Activated T-helper 9 cell treated with anti-CD3 and anti-CD28 coated beads, Interleukin-2, amount 50 U/mL, for 16 hours (primary cell): ENCODE measurements at regions not wholly inside any gene's neighbourhood (a gene's known extent, or its start where the extent isn't known, plus 50 kb on each side); places are given as distances from the start of the nearest gene placed in this dataset.

Source experiments
- DNase-seq: peaks from one replicate; pipeline ENCODE4 v3.0.0-alpha.2; 2020; ENCODE audit warnings: low read depth

DNA sequence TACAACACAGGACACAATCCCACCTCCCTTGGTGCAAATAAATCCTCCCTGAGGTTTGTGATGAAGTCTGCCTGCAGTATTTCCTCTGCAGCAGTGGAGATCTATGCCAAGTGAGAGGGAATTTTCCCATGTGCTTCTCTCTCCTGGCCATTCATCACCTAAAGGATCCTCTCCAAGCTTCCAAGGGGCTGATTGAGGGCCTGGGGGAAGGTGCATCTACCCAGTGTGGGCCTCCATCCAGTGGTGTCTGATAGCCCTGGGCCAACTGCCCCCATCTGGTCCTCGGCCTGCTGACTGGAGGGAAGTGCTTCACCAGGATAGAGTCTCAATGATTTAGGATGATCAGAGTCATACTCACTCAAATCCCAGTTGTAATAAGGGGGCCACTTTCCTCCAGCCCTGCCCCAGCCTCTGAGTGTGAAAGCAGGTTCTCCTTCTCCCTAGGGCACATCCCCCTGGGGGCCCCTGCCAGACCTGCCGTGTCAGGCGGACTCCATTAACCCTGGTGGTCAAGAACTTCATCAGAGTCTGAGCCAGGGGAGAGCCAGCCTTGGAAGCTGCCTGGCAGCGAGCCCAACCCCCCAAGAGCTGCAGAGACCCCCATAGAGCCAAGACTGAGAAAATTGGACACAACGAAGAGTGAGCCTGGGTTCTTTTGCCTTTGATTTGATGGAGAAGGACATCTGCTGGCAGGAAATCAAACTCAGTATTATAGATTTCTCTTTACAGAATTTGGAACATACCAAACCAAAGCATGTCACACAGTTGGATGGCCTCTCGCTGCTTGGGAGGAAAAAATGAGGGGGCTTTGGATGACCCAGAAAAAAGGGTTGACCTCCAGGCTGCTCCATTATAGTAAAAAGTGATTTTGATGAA, 509.6 kb downstream of the CMPK2 start:
- no peak for DNase-seq

DNA sequence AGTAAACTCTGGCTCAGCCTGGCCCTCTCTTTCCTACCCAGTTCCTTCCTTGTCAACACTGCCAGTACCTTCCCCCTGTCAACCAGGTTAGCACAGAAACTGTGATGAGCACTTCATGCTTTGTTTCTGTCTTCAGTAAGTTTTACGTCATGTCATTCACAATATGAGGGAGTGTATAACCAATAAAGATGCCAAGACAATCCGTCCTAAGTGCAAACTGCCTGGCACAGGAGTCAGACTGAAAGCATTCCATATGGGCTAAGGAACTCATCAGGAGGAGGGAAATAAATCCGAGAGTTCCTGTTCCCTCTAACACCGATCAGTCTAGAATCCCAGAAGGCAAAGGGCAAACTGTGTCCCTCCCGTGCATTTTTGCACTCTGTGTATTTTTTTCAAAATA, 507.2 kb downstream of the CMPK2 start:
- DNase-seq, result no peak

DNA sequence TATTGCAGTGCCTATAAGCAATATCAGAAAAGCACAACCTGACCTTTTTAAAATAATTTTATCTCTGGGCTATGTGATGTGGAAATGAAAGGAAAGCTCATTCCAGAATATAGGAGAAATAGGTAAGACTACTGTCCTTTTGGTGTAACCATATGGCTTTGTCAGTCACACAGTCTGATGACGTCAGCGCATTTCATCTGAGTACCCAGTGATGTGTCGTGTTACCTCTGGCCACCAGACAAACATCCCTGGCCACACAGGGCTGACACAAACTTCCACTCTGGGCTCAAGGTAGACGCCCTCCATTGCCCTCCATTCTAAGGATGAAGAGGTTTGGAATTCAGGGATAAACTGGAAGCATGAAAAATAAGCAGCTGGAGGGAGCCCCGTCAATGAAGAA, 506.7 kb downstream of the CMPK2 start:
- DNase-seq, result no peak

DNA sequence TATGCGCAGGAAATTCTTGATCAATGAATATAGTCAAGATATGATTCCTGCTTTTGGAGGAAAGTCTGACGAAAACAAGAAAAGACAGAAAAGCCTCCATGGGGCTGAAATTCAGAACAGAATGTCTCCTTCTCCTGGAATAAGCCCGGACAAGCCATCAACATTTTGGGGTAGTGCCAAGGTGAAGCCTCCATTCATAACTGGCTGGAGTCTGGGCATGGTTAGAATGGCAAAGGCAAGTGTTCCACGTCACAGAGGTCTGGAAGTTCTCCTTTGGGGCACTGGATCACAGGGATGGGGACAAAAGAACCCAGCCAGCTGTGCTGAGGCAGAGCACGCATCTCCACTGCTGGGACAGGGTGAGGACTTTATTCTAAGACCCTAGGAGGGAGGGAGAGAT, 505.7 kb downstream of the CMPK2 start:
- DNase-seq, result no peak

DNA sequence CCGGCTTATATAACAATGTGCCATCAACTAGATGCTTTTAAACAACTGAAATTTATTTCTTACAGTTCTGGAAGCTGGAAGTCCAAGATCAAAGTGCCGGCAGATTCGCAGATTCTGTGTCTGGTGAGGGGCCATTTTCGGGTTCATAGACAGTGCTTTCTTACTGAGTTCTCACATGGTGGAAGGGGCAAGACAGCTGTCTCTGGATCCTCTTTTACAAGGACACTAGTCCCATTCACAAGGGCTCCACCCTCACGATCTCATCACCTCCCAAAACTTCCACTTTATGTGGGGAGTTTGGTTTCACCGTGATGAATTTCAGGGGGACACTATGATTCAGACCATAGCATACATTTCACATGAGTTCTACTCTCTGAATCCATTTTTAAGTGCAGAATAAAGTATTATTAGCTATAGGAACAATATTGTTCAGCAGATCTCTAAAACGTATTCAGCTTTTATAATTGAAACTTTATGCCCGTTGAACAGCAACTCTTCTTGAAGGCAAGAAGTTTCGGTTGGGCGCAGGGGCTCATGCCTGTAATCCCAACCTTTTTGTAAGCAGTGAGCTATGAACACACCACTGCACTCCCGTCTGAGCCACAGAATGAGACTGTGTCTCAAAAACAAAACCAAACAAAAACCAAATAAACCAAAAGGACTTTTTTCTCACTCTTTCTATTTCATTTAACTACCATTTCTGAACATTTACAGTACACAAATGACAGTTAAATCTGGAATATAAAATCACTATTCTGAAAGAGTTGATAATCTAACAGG, 502.8 kb downstream of the CMPK2 start:
- DNase-seq, result no peak

DNA sequence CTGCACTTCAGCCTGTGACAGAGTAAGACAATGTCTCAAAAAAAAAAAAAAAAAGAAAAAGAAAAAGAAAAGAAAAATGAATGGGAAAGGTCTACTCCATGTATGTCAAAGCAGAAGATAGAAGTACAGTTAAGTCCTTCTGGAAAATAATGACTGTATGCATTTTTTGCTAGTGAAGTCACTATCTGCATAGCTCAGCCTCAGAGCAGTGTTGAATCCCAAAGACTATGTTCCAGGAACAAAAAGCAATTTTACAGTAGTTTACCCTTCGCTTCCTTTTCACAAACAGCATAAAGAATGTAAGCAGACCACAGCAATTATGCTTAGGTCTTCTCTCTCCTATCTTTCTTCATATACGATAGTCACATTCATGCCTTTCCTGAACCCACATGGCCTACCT, 497.4 kb downstream of the CMPK2 start:
- no peak for DNase-seq

DNA sequence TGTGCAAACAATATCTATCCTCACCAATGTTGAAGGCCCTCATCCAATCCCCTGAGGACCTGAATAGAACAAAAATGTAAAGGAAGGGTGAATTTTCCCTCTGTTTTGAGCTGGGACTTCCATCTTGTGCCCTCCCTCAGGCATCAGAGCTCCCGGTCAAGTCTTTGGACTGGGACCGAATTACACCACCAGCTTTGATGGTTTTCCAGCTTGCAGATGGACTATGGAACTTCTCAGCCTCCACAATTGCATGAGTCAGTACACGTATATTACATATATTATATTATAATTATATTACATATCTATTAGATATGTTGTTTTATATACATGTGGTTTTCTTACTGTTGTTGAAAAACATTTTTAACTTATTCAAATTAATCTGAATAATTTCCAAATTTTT, 496.4 kb downstream of the CMPK2 start:
- DNase-seq, result no peak

DNA sequence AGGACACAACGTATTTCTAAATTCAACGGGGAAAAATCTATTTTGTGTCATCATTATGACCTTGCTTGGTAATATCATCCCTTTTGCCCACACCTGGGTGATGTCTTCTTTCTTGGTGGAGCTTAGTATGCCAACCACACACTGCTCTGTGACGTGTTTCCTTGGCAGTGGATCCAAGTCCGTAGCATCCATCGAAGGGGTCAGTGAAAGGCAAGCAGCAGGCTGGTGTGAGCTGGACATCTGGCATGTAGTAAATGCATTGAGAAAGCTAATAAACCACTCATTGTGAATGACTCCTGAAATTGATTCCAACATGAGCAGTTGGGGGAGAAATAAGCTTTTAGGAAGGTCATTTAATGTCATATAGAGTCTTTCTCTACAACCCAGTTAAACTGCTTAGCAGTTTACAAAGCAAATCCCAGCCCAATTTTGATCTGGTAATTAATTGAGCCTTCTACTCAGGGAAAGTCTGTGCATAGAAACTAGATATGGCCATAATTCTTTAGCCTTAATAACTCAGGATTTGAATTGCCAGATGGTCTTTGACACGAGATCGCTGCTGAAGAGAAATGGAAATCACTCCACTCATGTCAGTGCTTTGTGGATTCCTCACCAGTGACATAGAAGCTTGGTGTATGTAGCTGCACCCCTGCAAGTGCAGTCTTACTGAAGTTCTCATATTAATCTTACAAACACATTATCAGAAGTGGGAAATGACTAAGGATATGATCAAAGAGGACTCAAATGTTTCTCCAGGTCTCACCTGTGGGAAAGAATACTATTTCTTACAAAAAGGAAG, 494.8 kb downstream of the CMPK2 start:
- DNase-seq, result no peak

DNA sequence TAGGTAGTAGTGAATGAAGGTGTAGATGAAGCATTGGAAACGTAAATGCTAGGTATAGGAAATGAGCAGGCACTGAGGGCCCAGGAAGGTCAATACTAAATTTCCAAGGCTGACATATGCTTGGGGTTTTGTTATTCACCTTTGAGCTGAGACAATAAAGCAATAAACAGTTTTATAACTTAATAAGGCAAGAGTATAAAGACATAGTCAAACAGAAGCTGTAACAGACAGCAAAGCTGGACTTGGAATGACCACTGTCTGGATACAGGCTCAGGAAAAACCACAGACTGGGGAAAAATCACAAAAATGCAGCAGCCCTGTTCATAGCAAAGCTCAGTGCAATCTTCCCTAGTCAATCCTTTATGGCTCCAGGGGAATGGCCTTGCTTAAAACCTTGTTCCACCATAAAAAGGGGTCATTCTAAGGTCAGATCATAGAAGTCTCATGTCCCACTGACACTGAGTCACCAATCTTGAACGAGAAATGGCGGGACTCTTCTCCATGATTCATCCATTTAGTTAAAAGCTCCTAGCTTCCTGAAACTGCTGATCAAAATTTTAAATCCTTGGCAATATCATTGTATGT, 493.3 kb downstream of the CMPK2 start:
- DNase-seq, result no peak

DNA sequence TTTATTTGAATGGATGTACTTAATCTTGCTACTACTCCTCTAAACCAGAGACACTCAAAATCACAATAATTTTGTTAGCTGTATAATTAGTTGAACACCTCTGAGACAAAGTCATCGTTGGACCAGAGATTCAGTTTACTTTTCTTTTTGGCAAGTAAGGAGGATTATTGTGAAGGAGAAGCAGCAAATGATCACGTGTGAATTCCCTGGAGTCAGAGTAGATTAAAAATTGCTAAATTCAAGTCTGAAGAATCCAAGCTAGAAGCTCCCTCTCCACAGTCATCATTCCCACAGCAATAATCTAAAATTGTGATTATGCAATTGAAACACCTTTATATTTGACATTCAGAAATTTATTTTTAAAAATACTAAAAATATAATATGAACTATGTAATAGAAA, 484.4 kb downstream of the CMPK2 start:
- DNase-seq, result no peak

DNA sequence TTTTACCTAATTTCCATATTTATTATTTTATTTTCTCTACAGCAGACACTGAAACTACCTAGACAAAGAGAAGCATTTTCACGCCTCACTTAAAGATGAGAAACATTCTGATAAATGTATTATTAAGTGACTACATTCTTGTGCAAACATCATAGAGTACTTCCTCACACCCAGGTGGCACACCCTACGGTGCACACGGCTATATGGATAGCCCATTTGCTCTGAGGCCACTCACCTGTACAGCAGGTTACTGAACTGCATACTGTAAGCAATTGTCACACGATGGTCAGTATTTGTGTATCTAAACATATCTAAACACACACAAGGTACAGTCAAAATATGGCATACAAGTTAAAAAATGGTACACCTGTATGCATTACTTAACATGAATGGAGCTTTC, 481.4 kb downstream of the CMPK2 start:
- DNase-seq, result no peak

DNA sequence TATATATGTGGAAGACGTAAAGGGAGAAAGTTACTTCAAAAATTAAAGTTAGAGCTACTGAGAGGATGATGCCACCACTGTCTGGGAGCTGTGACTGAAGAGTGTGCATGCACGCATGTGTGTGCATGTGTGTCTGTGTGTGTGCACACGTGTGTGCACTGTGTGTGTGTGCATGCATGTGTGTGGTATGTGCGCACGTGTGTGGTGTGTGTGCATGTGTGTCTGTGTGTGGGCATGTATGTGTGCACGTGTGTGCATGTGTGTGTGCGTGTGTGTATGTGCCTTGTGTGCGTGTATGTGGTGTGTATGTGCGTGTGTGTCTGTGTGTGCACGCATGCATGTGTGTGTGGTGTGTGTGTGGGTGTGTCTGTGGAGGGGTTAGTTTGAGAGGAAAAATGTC, 473.4 kb downstream of the CMPK2 start:
- no peak for DNase-seq

DNA sequence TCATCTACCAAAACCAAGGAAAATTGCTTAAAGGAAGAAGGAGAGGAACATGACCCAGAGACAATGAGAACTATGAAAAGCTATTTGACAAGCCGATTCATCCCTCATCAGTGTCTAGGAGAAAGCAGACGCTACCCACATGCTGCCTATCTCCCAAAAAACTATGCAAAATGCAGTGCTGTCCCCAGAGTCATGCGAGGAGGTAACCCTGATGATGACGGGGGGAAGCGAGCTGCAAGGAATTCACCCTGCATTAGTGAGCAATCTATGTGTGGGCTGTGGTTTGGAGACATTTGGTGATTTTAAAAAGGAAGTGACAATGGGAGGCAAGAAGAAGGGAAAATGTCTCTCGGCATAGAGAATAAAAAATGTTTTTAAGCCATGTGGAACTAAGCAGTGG, 472.7 kb downstream of the CMPK2 start:
- DNase-seq, result no peak

DNA sequence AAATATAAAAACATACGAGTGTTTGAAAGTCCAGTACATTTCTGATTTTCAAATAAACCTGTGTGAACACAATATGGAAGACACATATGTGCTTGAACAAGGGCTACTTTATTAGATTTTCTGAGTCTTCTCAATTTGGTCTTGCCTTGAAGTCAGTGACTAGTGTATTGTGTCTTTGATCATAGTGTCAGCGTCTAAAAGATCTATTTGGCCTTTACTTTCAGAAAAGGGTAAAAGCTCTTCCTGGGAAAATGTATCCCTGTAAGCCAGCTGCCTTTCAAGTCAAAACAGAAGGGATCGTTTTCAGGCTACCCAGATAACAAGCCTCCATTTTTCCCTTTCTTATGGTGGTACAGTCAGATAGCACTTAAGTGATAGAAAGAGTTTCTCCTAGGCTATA, 471.9 kb downstream of the CMPK2 start:
- no peak for DNase-seq

DNA sequence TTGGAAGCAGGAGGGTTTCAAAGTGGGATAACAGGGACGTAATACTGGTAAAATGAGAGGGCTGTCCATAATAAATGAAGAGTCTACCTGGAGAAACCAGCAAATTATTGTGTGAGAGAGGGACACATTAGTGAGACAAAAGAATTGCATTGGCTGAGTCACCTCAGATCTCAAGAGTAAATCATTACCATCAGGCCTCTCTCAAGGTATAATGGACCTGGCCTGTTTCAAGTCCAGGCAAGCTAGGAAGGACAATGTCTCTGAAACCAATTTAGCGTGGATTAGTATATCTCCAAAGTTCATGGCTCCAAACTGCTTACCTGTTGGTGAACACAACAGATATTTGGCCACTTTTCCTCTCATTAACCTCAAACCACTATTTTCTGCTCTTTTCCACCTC, 471.4 kb downstream of the CMPK2 start:
- DNase-seq, result no peak

DNA sequence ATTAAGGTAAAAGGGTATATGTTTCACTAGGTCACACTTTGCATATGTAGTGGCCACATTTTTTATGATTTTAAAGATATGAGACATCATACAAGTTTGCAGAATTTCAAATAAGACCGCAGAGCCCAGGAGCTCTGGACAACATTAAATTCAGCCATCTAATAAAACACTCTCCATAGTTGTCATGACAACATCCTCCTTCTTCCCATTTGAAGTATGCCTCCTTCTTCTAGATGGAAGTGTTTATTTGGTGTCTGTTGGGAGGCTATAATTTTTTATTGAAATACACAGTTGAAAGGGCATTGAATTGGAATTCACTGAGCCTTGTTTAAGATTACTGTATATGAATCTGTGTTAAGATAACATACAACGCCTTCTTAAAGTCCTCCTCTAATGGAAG, 467.3 kb downstream of the CMPK2 start:
- DNase-seq, result no peak

DNA sequence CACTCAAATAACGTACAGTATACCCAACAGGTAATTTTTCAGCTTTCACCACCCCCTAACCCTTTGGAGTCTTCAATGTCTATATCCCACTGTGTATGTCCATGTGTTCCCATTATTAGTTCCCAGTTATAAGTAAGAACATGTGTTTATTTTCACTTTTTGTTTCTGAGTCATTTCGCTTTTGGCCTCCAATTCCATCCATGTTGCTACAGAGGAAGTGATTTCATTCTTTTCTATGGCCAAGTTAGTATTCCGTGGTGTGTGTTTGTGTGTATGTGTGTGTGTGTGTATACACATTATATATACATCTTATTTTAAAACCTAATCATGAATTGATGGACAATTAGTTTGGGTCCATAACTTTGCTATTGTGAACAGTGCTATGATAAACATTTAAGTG, 464.4 kb downstream of the CMPK2 start:
- no peak for DNase-seq

DNA sequence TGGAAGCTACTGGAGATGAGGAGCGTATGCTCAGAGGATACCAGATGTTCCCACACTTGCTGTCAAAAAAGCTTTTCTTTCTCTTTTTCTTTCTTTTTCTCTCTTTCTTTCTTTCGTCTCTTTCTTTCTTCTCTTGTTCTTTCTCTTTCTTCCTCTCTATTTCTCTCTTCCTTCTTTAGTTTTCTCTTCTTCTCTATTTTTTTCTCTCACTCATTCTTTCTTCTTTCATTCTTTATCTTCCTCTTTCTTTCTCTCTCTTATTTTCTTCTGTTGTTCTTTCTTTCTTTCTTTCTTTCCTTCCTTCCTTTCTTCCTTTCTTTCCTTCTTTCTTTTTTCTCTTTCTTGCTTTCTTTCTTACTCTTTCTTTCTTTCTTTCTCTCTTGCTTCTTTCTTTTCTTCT, 457.6 kb downstream of the CMPK2 start:
- DNase-seq, result no peak

DNA sequence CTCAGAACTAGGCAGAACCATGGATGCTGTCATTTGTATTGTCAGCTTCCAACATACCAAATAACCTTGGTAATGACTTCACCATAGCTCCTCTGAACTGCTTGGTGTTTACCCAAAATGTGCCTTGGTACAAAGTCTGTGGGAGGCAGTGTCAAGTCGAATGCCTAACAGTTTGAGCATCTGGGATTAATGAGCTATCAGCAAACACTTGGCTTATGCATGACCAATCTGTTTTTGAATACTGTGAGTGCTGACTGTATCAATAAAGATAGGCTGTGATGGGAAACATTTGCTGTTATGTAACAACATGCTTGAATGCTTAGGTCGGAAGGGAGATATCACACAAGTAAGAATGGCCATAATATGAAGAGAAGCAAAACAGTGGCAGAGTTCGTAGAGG, 455.4 kb downstream of the CMPK2 start:
- no peak for DNase-seq

DNA sequence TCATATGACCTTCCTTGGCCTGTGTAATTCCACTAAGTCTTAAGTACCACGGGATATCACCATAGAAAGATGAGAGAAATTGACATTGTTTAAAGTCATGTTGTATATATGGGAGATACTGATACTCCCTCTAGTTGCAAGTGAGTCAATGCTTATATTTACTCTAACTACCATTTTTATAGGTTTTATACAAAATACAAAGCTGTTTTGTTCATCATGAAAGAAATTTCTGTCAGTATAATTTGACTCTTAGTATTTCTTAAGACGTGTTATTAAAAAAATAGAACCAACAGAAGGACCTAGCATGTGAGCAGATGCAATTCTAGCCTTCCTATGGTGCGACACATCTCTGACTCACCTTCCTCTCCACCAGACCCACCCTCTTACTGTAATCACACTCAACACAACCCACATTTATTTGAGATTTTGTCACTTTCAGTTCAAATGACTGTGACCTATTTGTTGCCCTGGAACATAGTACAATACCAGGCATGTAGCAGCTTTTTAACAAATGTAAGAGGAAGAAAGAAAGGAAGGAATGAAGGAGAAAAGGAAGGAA, 453.1 kb downstream of the CMPK2 start:
- DNase-seq, result no peak

DNA sequence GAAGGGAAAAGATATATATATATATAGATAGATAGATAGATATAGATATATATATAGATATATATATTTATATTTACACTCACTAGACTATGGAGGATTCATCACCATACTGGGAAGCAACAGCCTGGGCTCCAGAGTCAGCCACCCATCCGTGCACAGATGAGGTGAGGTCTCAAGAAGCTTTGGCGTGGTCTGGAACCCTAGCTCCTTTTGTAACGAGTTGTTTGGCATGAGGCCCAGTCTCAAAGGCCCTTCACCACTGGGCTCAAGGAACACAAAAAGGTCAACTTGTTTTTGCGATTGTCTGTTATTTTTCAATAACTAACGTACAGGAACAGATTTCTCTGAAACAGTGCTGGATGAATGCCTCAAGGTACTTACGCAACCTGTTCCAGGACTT, 448.7 kb downstream of the CMPK2 start:
- DNase-seq, result no peak

DNA sequence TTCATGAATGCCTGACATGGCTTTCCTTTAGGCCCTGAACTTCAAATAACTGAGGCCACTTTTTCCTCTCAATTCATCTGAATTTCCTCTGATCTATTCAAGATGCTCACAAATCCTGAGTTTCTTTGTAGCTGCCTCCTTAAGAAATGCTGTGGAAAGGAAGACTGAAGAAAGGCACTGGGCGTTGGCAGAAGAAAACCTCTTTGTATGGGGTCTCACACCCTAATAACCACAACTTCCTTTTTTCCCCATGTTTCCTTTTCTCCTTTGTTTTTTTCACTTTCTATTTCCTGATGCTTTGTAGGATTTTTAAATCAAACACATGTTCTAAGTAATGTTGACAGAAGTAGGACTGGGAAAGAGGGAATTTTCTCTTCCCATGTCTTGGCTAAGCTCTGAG, 447.4 kb downstream of the CMPK2 start:
- DNase-seq, result no peak
